Stimulated activated CD4-positive, alpha-beta T cell treated with anti-CD3 and anti-CD28 coated beads, Interleukin-2, amount 100 ng/mL, for 24 hours (primary cell): ENCODE measurements at regions not wholly inside any gene's neighbourhood (a gene's known extent, or its start where the extent isn't known, plus 50 kb on each side); places are given as distances from the start of the nearest gene placed in this dataset.

Experiments used
- DNase-seq, 2 donors: peaks; one replicate each; pipeline ENCODE4 v3.0.0-alpha.2; 2020

DNA sequence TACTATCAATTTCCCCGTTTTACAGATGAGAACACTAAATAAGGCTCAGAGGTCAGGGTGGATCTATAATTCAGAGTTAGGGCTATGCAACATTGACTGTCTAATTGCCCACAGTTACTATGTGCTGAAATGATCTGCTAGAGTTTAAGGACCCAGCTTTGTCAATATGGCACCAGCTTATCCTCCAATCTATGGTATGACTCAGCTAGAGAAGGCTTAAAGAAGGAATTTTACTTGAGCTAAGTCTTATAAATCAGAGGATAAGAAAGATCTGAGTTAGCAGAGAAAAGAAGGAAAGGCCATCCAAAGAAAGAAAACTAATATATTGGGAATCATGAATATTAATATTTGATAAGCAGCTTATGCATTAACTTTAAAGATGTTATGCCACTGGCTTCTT, 78.1 kb downstream of the ASB9 start:
- DNase-seq = no peak

DNA sequence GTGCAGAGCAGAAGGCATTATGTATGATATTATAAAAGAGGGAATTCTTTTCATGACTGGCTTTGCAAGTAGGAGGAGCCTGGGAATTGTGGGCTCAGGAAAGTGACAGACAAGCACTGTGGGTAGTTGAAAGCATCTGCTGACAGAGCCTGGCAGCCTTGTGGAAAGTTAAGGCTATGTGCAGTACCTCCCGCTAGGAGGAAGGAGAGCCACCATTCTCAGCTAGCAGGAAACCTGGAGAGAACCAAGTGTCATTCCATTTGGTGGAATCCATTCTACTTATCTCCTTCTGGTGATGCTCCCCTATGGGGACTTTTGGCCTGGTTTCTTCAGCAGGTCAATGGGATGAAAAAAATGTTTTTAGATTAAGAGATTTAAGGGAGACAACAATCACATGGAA, 81.8 kb downstream of the ASB9 start:
- no peak for DNase-seq

DNA sequence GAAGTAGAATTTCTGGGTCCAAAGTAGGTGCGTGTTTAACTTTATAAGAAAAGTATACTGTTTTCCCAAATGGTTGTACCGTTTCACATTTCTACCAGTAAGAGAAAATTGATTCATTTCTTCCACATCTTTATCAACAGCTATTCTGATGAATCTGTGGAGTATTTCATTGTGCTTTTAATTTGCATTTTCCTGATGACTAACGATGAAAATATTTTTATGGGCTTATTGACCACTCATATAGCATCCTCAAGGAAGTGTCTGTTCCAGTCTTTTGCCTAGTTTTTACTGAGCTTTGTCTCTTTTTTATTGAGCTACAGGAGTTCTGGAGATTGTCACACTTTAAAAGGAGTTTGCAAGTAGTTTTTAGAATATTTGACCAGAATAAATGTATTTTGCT, 92.6 kb downstream of the ASB9 start:
- no peak for DNase-seq

DNA sequence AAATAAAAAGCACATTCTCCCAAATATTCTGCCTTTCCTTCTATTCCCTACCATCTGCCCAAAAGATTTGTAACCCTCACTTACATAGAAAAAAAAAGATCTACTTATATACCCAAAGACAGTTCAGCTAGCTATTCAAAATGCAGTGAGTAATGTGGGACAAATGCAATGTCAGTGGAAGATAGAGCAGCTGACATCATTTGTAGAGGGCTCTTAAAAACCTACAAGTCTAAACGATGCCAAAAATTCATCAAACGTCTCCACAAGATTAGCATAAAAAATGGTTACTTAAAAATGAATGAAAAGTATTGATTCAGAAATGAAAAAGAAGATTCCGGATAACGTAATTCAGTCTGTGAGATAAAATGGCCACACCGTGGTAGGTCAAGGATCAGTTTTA, 96.5 kb downstream of the ASB9 start:
- no peak for DNase-seq

DNA sequence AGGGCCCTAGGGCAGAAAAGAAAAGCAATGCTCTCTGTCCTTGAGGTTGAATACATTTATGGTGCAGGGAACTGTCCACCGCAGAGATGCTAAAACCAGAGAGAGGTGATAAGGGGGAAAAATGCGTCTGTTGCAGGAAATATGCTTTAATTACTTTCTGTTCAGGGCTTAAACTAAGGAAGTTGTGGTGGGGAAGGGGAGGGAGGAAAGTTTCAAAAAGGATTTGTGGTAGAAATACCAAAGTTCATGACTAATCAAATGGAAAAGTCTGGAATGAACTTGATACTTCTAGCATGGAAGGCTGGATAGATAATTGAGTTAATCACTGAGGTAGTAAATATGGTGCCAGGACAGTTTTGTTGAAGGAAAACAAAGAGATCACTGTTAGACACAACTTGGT, 99.0 kb downstream of the ASB9 start:
- no peak for DNase-seq

DNA sequence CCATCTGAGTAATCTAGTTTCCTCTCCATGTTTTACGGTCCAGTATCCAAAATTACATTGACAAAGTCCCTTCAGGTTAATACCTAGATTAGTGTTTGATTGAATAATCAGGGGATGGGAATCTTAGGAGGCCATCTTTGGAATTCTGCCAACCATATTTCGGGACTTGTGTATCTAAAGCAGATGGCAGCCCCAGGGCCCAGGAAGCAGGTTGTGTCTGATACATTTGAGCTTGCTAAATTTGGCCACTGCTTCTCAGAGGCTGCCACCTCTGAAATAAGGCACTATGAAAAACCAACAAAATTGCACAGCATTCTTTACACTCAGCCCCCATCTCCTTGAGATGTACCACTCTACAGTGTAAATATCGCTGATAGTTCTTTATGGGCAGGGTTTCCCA, 102.1 kb downstream of the ASB9 start:
- no peak for DNase-seq

DNA sequence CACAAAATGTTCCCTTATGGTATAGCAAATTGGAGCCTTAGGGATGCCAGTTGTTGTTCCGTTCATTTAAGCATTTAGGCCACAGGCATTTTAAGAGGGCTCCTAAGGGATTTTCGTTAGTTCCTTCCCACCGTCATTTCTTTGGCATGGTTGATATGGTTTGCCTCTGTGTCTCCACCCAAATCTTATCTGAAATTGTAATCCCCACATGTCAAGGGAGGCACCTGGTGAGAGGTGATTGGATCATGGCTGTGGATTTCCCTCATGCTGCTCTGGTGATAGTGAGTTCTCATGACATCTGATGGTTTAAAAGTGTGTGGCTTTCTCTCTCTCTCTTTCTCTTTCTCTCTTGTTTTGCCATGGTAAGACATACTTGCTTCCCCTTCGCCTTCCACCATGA, 104.1 kb downstream of the ASB9 start:
- no peak for DNase-seq

DNA sequence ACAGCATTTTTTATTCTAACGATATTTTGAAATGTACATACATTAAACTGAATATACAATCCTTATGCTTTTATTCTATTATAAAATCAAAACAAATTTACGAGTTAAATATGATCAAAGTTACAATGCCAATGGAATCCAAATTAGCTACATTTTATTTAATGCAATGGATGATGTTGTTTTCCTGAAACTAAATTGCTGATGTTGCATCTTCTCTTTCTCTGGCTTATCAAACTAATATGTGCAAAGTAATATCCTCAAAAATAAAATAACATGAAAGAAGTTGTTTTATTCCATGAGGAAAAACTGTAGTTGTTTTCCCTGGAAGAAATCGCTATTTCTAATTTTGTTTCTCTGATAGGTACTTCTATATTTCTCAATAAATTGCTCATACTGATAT, 106.8 kb downstream of the ASB9 start:
- DNase-seq = no peak

DNA sequence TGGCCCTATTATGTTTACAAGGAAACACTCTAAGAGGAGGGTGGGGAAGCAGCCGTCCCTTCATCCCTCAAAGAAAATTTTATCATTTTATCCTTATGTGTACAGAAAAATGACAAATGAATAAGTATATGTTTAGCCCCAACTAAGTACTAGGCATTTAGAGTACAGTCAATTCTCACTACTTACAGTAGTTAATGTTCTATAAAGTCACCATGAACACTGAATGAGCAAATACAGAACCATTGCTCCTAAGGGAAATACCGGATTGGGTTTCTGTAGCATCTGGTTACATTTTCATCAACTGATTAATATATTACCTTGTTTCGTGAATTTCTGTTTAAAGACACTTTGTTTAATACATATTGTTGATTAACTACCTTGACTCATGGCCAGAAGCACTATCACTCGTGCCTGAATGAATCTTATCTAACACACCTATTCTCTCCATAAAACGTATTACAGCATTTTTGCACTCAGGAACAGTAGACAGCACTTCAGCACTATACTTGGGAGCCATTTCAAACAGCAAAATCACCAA, 109.3 kb downstream of the ASB9 start:
- no peak for DNase-seq

DNA sequence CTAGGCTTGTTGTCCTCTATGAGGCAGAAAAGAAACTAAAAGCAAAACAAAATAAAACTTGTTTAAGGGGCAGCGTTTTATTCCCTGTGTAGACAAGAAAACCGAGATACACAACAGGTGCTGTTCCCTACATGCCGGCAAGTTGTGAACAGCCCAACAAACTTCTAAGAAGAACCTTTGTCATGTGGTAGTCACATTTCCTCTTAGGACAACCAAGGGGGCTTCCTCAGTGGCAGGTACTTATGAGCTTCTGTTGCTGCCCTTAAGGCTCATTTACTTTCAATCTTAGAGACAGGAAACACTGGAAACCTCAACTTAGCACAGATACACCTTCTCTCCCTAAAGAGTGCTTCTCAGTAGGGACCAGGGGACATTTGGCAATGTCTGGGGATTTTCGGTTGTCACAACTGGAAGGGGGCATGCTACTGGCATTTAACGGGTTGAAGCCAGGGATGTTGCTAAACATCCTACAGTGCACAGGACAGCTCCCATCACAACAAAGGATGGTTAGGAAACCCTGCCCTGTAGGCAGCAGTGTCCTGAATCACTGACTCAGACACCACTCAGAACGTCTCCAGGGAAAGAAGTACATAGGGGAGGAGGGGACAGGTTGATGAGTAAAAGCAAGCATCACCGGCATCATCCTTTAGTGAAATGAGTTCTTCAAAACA, 111.0 kb downstream of the ASB9 start:
- peak; percentile 8 to 26 for DNase-seq

DNA sequence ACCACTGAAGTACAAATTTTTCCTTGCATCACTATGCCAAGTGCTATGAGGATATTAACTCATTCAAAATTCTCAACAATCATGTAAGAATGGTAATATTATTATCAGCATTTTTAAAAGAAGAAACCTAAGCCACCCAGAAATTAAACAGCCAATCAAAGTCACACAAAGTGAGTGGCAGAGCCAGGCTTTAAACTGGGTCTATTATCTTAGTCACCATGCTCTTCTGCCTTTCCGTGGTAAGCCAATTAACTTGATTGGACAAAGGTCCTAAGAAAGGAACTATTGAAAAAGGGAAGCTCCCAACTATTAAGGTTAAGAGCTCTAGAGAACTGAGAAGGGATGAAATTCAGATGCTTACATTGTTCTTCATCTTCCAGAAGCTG, 111.5 kb downstream of the ASB9 start:
- DNase-seq = no peak

DNA sequence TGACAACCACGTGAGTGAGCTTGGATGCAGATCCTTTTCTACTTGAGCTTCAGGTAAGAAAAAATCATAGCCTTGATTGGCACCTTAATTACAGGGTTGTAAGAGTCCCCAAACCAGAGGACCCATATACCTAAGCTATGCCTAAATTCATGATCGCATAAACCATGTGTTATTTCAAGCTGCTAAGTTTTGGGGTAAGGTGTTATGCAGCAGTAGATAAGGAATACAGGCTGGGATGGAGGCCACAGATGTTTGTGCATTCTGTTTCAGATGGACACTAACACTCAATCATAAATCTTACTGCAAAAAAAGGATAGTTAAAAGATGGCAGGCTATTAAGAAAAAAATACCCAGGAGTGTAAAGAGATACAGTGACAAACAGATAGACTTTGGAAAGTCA, 112.3 kb downstream of the ASB9 start:
- DNase-seq = no peak

DNA sequence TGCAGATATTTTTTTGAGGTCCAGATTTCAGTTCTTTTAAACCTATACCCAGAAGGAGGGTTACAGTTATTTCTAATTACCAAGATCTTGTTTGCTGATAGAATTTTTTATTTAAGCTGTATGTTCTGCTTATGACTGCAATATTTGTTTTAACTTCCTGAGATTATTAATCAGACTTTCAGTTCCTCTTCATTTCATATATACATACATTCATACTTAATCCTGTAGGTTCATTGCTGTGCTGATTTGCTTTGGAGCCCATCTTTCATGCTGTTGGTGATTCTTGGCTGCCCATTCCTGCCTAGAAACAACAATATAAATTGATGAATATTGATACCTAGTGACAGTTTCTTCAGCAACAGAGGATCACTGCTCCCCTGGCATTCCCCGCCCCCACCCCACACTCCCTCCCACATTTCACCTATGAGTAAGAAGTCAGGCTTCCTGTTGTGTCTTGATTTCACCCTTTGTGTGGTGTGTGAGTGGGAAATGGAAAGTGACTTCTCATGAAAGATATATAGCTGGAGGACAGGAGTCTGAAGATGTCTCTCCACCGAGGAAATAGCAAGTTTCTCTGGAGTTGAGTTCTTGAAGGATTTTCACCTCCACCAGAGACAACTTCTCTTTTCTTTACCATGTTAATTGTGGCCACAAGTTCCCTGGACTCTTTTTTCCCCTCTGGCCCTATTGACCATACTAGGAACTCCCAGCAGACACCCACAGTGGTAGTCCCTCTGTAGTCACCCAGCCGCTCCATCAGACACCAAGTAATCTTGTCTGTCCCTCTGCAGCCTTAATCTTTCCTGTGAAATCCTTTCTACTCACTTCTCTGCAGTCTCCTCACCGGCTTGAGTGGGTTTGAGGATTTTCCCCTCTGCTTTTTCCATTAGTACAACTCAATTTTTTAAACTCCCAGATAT, 118.4 kb downstream of the ASB9 start:
- peak; percentile 24 to 35 for DNase-seq

DNA sequence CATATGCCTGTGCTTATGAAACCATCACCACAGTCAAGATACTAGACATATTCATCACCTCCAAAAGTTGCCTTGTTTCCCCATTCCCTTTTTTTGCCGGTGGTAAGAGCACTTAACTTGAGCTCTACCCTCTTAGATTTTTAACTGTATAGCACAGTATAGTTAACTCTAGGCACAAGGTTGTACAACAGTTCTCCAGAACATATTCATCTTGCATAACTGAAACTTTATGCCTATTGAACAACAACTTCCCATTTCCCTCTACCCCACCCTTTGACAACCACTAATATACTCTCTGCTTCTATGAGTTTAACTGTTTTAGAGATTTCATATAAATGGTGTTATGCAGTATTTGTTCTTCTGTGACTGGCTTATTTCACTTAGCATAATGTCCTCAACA, 119.3 kb downstream of the ASB9 start:
- DNase-seq = no peak

DNA sequence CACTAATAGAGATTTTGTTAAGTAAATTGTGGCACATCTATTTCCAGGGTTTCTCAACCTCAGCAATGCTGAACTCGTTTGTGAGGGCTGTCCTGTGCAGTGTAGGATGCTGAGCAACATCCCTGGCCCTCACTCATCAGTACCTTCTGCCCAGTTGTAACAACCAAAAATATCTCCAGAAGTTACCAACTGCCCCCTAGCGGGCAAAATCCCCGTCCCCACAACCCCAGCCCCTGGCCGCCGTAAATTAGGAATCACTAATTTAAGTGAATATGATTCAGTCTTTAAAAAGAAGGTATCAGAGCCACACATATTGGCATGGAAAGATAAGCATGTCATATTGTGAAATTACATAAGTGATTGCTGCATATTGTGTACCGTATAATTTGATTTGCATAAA, 123.4 kb downstream of the ASB9 start:
- peak; percentile 28 to 42 for DNase-seq

DNA sequence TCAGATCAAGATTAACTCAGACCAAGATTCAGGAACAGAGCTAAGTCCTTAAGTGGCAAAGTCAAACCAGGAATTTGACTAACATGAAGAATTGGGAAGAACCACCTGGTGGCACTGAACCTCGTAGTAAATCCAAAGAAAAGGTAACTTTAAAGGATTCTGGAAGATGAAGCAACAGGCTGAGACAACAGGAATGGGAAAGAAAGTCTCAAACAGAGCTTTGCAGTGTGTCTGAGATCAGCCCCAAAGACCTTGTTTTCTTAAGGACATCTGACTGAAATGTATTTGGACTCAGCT, 126.1 kb downstream of the ASB9 start:
- DNase-seq = no peak

DNA sequence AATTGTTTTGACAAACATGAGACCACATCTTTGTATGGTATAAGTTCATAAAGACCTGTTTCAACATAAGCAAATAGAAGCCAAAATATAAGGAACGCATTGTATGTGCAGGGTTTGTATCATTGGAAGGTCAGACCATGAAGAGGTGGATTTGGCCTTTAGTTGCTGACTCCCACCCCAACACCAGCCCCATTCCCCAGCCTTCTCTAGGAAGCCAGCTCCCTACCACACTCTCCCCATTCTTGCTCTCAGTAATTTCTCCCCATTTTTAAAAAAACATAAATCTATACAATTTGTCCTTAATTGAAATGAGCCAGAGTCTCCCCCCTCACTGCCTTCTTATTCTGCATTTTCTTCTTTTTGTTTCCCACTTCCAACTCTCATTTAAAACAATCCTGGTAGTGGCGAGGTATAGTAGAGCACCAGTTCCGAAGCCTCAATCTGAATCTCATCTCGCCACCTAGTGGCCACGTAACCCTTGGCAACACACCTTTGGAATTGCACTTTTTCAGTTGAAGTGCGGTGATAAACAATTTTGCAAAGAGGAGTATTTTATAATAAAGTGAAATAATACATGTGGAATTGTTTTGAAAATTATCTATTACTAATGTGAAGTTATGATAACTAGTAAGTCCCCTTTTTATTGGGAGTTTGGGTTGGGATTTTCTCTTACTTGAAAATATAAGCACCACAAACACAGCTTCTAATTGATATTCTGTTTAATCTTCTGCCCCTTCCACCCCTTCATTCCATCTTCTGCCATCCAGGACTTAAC, 126.6 kb downstream of the ASB9 start:
- DNase-seq = peak; percentile 63 to 65

DNA sequence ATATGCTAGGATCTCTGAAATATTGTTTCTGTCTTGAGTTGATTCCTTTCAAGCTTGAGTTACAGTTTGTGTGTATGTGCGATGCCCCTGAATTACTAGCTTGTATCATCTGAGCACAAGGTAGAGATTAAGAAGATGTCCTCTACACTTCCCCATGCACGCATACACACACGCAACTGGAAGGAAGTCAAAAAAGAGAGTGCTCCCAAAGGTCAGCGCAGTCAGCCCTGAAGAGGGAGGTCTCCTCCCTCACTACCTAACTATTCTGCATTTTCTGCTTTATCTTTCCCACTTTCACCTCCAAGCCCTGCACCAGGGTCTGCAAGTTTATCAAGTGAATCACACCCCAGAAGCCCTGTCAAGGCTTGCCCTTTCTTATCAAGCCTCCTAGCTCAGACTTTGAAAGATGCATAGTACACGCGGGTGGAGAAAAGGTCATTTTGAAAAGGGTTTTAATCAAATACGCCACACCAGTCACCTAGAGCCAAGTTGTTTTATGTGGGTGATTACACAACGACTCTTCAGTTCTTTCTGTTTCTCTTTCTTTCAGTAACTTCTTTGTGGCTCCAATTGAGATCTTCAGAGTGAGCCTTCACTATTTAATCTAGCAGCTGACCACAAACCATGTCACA, 127.7 kb downstream of the ASB9 start:
- DNase-seq = no peak

DNA sequence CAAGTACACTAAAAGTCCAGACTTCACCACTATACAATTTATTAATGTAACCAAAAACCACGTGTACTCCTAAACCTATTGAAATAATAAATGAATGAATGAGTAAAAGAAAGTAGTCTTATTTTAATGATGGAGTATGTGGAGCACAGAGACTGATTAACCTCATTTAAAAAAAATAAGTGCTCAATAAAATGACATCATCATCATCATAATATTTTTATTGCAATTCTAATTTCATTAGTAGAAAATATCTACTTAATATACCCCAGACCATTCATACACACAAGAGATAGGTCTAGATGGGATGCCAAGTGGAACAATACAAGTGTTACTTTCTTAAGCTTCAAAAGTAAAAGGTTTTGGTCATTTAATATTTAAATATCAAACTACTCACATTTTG, 133.1 kb downstream of the ASB9 start:
- no peak for DNase-seq

DNA sequence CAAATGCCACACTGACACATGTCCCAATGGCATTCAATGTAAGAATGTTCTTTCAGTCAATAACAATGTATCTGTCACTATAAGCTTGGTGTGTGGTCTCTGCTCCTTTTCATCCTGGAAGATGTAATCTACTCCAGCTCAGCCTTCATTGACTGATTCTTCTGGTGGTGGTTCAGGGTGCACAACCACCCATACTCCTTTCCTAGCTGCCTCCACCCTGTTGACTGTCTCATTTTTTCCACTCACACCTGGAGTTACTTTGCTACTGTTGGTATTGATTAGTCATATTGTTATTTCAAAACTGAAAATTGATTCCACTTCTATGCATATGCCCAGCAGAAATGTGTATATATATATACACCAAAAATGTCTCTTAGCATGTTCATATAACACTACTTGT, 140.5 kb downstream of the ASB9 start:
- DNase-seq = no peak

DNA sequence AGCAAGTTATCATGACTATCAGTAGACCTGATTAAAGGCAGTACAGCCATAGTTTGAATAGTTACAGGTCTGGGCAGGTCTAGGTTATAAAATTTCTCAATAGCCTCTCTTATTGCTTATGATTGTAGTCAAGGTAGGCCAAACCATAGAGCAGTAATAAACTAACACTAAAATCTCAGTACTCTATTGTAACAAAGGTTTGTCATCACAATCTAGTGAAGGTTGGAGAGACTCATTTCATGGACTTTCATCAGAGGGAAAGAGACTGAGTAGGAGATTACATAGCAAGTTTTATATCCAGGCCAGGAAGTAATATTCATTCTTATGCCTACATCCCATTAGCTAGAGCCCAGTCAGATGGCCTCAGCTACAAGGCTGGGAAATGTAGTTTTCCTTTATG, 141.0 kb downstream of the ASB9 start:
- DNase-seq = no peak

DNA sequence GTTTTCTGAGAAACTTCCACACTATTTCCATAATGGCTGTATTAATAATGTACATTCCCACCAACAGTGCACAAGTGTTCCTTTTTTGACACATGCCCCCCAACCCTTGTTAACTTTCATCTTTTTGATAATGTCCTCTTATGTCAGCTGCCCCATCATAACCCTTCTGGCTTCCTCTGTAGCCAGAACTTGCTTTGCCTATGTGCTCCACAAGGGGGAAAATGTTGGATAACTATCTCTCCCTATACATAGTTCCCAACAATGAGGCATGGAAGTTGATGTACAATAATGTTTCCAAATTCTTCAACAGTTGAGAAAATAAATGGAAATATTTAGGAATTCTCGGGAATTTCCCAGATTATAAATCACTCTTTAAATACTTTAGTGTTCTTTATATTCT, 142.9 kb downstream of the ASB9 start:
- no peak for DNase-seq

DNA sequence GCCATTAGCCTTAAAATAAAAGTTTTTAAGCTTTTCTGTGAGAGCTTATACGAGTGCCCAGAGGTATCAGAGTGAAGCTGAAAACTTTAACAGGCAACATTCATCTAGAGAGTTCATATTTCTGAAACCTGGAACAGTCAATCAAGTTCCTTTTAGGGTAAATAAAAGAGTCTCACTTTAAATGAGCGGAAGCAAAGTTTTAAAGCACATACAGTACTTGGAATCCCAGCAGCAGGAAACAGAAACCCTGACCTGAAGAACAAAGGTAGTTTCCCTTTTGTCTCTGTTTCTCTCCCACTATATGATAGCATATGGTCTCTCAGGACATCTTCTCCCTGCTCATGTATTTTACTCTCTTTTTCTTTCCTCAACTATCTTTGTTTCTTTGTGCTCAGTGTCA, 153.0 kb downstream of the ASB9 start:
- no peak for DNase-seq
